GM21447 (cell line): ENCODE measurements at regions not wholly inside any gene's neighbourhood (a gene's known extent, or its start where the extent isn't known, plus 50 kb on each side); places are given as distances from the start of the nearest gene placed in this dataset.

Experiments used
- ATAC-seq: cut with Tn5 transposase; IDR thresholded peaks from one replicate; pipeline ENCODE4 v1.9.1; 2021; ENCODE audit not compliant: unreplicated experiment

GRCh38 chr6:104579310-104579863, 280.3 kb downstream of the HACE1 start:
- ATAC-seq = no peak

- ATAC-seq = no peak
Observed at GRCh38 chr6:104575536-104575935, 284.2 kb downstream of the HACE1 start.

- ATAC-seq = no peak
Observed at GRCh38 chr6:104574135-104574750, 285.5 kb downstream of the HACE1 start.

- ATAC-seq = no peak
Observed at GRCh38 chr6:104573350-104573749, 286.4 kb downstream of the HACE1 start.

- no peak for ATAC-seq
Observed at GRCh38 chr6:104572901-104573300, 286.8 kb downstream of the HACE1 start.

- no peak for ATAC-seq
Observed at GRCh38 chr6:104566411-104566810, 293.3 kb downstream of the HACE1 start.

- ATAC-seq = no peak
Observed at GRCh38 chr6:104563306-104563705, 296.4 kb downstream of the HACE1 start.

- ATAC-seq = no peak
Observed at GRCh38 chr6:104559435-104560202, 300.1 kb downstream of the HACE1 start.

GRCh38 chr6:104558746-104559145, 301.0 kb downstream of the HACE1 start:
- no peak for ATAC-seq

- ATAC-seq = no peak
Observed at GRCh38 chr6:104548297-104548696, 311.4 kb downstream of the HACE1 start.

- ATAC-seq = no peak
Observed at GRCh38 chr6:104541411-104541810, 318.3 kb downstream of the HACE1 start.

GRCh38 chr6:104540743-104541142, 319.0 kb downstream of the HACE1 start:
- no peak for ATAC-seq

GRCh38 chr6:104539173-104539572, 320.5 kb downstream of the HACE1 start:
- ATAC-seq = no peak

- ATAC-seq = no peak
Observed at GRCh38 chr6:104537872-104538271, 321.8 kb downstream of the HACE1 start.

- no peak for ATAC-seq
Observed at GRCh38 chr6:104537180-104537579, 322.5 kb downstream of the HACE1 start.

- ATAC-seq = no peak
Observed at GRCh38 chr6:104532462-104532861, 327.3 kb downstream of the HACE1 start.

- no peak for ATAC-seq
Observed at GRCh38 chr6:104531646-104532045, 328.1 kb downstream of the HACE1 start.

GRCh38 chr6:104527761-104528415, 331.8 kb downstream of the HACE1 start:
- ATAC-seq = no peak

- ATAC-seq = no peak
Observed at GRCh38 chr6:104527311-104527710, 332.4 kb downstream of the HACE1 start.

- no peak for ATAC-seq
Observed at GRCh38 chr6:104526376-104526775, 333.3 kb downstream of the HACE1 start.

GRCh38 chr6:104525677-104526322, 333.9 kb downstream of the HACE1 start:
- ATAC-seq = peak; percentile 99
